Testis (tissue), 2 donors: ENCODE measurements at regions not wholly inside any gene's neighbourhood (a gene's known extent, or its start where the extent isn't known, plus 50 kb on each side); places are given as distances from the start of the nearest gene placed in this dataset.

ENCODE experiments used
- CTCF ChIP-seq, 3 experiments: fragments of 450-650 bp in 2 of 3; fragments of 200-600 bp in 1 of 3; sonication (generic) in 1 of 3; IDR thresholded peaks; one replicate each; pipeline ENCODE4 v1.5.1; 2016 to 2019; ENCODE audit warnings: antibody characterized with exemption in 3 of 3, mild to moderate bottlenecking in 2 of 3, moderate library complexity in 1 of 3
- POLR2A ChIP-seq: fragments of 450-650 bp; IDR thresholded peaks from one replicate; pipeline ENCODE4 v1.6.1; 2017; ENCODE audit warnings: antibody characterized with exemption, mild to moderate bottlenecking, moderate library complexity

- TF ChIP-seq CTCF (IDR thresholded peaks at IDR 0.05): no peak
- TF ChIP-seq POLR2A: no peak
Measured at GRCh38 chr14:84037593-84037992, 1492.4 kb upstream of the FLRT2 start.
